ENCODE measurements at regions not wholly inside any gene's neighbourhood (a gene's known extent, or its start where the extent isn't known, plus 50 kb on each side); places are given as distances from the start of the nearest gene placed in this dataset.

GRCh38 chr6:21438986-21439352 lies 154.6 kb upstream of the SOX4 start:
- TF ChIP-seq CTCF (IDR thresholded peaks at IDR 0.05) (no peak), POLR2AphosphoS5 (IDR thresholded peaks at IDR 0.05) (no peak)
